ENCODE measurements at regions not wholly inside any gene's neighbourhood (a gene's known extent, or its start where the extent isn't known, plus 50 kb on each side); places are given as distances from the start of the nearest gene placed in this dataset.

GRCh38 chr7:24349339-24349738 is 65.3 kb downstream of the NPY start:
- Histone ChIP-seq H3K9me3 (replicated peaks in 1 of 3) (no peaks in the 10 kb centered on the region), H3K4me3 (no peak overlapping the region), H3K27ac (no peak overlapping the region), H3K36me3 (replicated peaks in 1 of 2) (no peaks in the 10 kb centered on the region), H3K27me3 (no peaks in the 10 kb centered on the region), H3K4me1 (replicated peaks in 1 of 2) (no peaks in the 10 kb centered on the region)
- WGBS, 4 donors, result 45 to 60% (median 50%) methylated on average over 2 of the region's 2 CpGs
- intact Hi-C loops (cut with DNase I), result no loop called here
- DNase-seq, result no peak
- TF ChIP-seq CTCF (IDR thresholded peaks at IDR 0.05) (no peak), POLR2A (IDR thresholded peaks at IDR 0.05) (no peak)

- no peak for TF ChIP-seq POLR2A (IDR thresholded peaks at IDR 0.05)
- 65 to 88% (median 77%) methylated on average over 1 to 4 of the region's 4 CpGs for WGBS, 4 donors
- H3K27ac ChIP-seq, result no peak overlapping the region
- intact Hi-C loops (cut with DNase I), result no loop called here
- no peaks in the 10 kb centered on the region for H3K9me3 ChIP-seq (replicated peaks in 1 of 3)
- no peak overlapping the region for H3K4me3 ChIP-seq
- H3K27me3 ChIP-seq, result no peaks in the 10 kb centered on the region
- no peaks in the 10 kb centered on the region for H3K4me1 ChIP-seq (replicated peaks in 1 of 2)
- no peaks in the 10 kb centered on the region for H3K36me3 ChIP-seq (replicated peaks in 1 of 2)
- DNase-seq, result no peak
Measured at GRCh38 chr7:24354456-24354855, 70.5 kb downstream of the NPY start.

GRCh38 chr7:24356718-24357386 is 72.9 kb downstream of the NPY start:
- no peak for DNase-seq
- 76 to 83% (median 76%) methylated on average over 6 of the region's 6 CpGs for WGBS, 4 donors

GRCh38 chr7:24361001-24361400 is 77.0 kb downstream of the NPY start:
- H3K4me1 ChIP-seq (replicated peaks in 1 of 2), result no peaks in the 10 kb centered on the region
- 74 to 81% (median 75%) methylated on average over 3 of the region's 3 CpGs for WGBS, 4 donors
- no peak for DNase-seq
- no peaks in the 10 kb centered on the region for H3K9me3 ChIP-seq (replicated peaks in 1 of 3)
- no peak overlapping the region for H3K4me3 ChIP-seq
- intact Hi-C loops (cut with DNase I), result no loop called here
- H3K27me3 ChIP-seq, result peaks cover 3% of the 10 kb centered on the region
- H3K36me3 ChIP-seq (replicated peaks in 1 of 2), result no peaks in the 10 kb centered on the region
- no peak overlapping the region for H3K27ac ChIP-seq
- no peak for TF ChIP-seq POLR2A (IDR thresholded peaks at IDR 0.05)
- TF ChIP-seq CTCF (IDR thresholded peaks at IDR 0.05), result no peak

More at GRCh38 chr7:24356718-24357386, 72.9 kb downstream of the NPY start:
- no peak overlapping the region for H3K4me3 ChIP-seq
- no peaks in the 10 kb centered on the region for H3K9me3 ChIP-seq (replicated peaks in 1 of 3)
- no peaks in the 10 kb centered on the region for H3K4me1 ChIP-seq (replicated peaks in 1 of 2)
- TF ChIP-seq CTCF (IDR thresholded peaks at IDR 0.05) (no peak), POLR2A (IDR thresholded peaks at IDR 0.05) (no peak)
- no peaks in the 10 kb centered on the region for H3K27me3 ChIP-seq
- intact Hi-C loops (cut with DNase I), result no loop called here
- no peaks in the 10 kb centered on the region for H3K36me3 ChIP-seq (replicated peaks in 1 of 2)
- no peak overlapping the region for H3K27ac ChIP-seq

DNA sequence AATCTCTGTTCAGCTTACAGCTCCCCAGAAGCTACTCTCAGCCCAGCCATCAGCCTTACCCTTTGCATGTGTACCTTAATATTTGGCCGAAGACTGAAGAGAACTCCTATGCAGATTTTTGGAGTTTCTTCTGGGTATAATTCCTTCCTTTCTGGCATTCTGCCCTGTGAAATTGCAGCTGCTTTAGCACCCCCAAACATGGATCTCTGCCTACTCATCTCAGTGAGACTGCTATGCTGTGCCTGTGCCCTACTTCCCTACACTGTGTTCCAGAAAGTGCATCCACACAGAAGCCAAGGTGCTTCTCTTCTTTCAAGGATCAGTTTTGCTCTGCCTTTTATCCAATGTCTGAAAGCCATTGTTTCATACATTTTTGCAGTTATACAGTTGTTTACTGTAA is 81.6 kb downstream of the NPY start:
- TF ChIP-seq POLR2A (IDR thresholded peaks at IDR 0.05) (no peak), CTCF (IDR thresholded peaks at IDR 0.05) (no peak)
- WGBS, 4 donors, result 79 to 94% (median 85%) methylated on average over 1 of the region's 1 CpG
- DNase-seq, result no peak
- Histone ChIP-seq H3K4me1 (replicated peaks in 1 of 2) (no peaks in the 10 kb centered on the region), H3K9me3 (replicated peaks in 1 of 3) (no peaks in the 10 kb centered on the region), H3K27ac (no peak overlapping the region), H3K4me3 (no peak overlapping the region), H3K36me3 (replicated peaks in 1 of 2) (no peaks in the 10 kb centered on the region), H3K27me3 (peaks cover 3% of the 10 kb centered on the region)
- intact Hi-C loops (cut with DNase I), result no loop called here
